Central memory CD8-positive, alpha-beta T cell (primary cell): ENCODE measurements at regions not wholly inside any gene's neighbourhood (a gene's known extent, or its start where the extent isn't known, plus 50 kb on each side); places are given as distances from the start of the nearest gene placed in this dataset.

ENCODE experiments used
- ATAC-seq: fragments of 150-1000 bp; cut with Tn5 transposase; replicated peaks from 2 replicates; pipeline ENCODE4 v1.10.0; 2022; ENCODE audit warnings: mild to moderate bottlenecking, moderate FRiP score, moderate number of reproducible peaks; ENCODE audit not compliant: poor library complexity, severe bottlenecking; ENCODE audit errors: extremely low read depth
- DNase-seq, 2 donors: peaks; one replicate each; pipeline ENCODE4 v3.0.0; 2021; ENCODE audit warnings: low spot score in 2 of 2
- H3K27ac Mint-ChIP-seq: one replicate; pipeline ENCODE4 v1.8.0; 2022; ENCODE audit warnings: low read depth, mild to moderate bottlenecking, moderate library complexity, mixed read lengths
- H3K27me3 Mint-ChIP-seq: one replicate; pipeline ENCODE4 v1.8.0; 2022; ENCODE audit warnings: mixed read lengths
- H3K36me3 Mint-ChIP-seq: one replicate; pipeline ENCODE4 v1.8.0; 2022; ENCODE audit warnings: mild to moderate bottlenecking, moderate library complexity, mixed read lengths; ENCODE audit not compliant: insufficient read depth
- H3K4me1 Mint-ChIP-seq: one replicate; pipeline ENCODE4 v1.8.0; 2022; ENCODE audit warnings: mixed read lengths
- H3K4me3 Mint-ChIP-seq: one replicate; pipeline ENCODE4 v1.8.0; 2022; ENCODE audit warnings: mild to moderate bottlenecking, moderate library complexity, mixed read lengths
- H3K9me3 Mint-ChIP-seq: one replicate; pipeline ENCODE4 v1.8.0; 2022; ENCODE audit warnings: mixed read lengths

GRCh38 chr21:40901691-40902090 is 54.7 kb upstream of the DSCAM start:
- Mint-ChIP-seq H3K4me3 (no peak overlapping the region), H3K27me3 (no peaks in the 10 kb centered on the region)

GRCh38 chr21:40902299-40902698 is 55.3 kb upstream of the DSCAM start:
- Mint-ChIP-seq H3K27ac (no peak overlapping the region), H3K36me3 (no peaks in the 10 kb centered on the region), H3K27me3 (no peaks in the 10 kb centered on the region), H3K4me1 (no peaks in the 10 kb centered on the region), H3K4me3 (no peak overlapping the region), H3K9me3 (peaks cover 11% of the 10 kb centered on the region)
- no peak for ATAC-seq
- DNase-seq, result no peak

More at GRCh38 chr21:40901691-40902090, 54.7 kb upstream of the DSCAM start:
- H3K4me1 Mint-ChIP-seq, result no peaks in the 10 kb centered on the region
- ATAC-seq, result no peak
- DNase-seq, result no peak
- H3K27ac Mint-ChIP-seq, result no peak overlapping the region
- H3K9me3 Mint-ChIP-seq, result peaks cover 16% of the 10 kb centered on the region
- no peaks in the 10 kb centered on the region for H3K36me3 Mint-ChIP-seq

DNA sequence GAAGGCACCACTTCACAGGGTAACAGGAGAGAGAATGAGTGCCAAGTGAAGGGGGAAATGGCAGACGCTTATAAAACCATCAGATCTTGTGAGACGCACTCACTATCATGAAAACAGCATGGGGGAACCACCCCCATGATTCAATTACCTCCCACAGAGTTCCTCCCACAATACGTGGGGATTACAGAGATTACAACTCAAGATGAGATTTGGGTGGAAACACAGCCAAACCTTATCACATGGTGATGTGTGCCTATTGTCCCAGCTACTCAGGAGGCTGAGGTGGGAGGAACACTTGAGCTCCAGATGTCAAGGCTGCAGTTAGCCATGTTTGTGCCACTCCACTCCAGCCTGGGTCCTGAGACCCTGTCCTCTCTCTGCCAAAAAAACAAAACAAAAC is 56.0 kb upstream of the DSCAM start:
- no peak for ATAC-seq
- Mint-ChIP-seq H3K4me3 (no peak overlapping the region), H3K27ac (no peak overlapping the region), H3K36me3 (no peaks in the 10 kb centered on the region), H3K9me3 (peaks cover 11% of the 10 kb centered on the region), H3K27me3 (no peaks in the 10 kb centered on the region), H3K4me1 (no peaks in the 10 kb centered on the region)
- no peak for DNase-seq

- Mint-ChIP-seq H3K27ac (no peak overlapping the region), H3K4me1 (no peaks in the 10 kb centered on the region), H3K36me3 (no peaks in the 10 kb centered on the region), H3K4me3 (no peak overlapping the region), H3K9me3 (peaks cover 11% of the 10 kb centered on the region), H3K27me3 (no peaks in the 10 kb centered on the region)
- ATAC-seq (no peak), DNase-seq (no peak)
These were observed 58.3 kb upstream of the DSCAM start for GRCh38 chr21:40905251-40905650.

- ATAC-seq (no peak), DNase-seq (no peak)
- H3K4me3 Mint-ChIP-seq, result no peak overlapping the region
- no peaks in the 10 kb centered on the region for H3K36me3 Mint-ChIP-seq
- H3K27me3 Mint-ChIP-seq, result peaks cover 9% of the 10 kb centered on the region
- H3K27ac Mint-ChIP-seq, result no peak overlapping the region
- H3K4me1 Mint-ChIP-seq, result no peaks in the 10 kb centered on the region
- peaks cover 21% of the 10 kb centered on the region for H3K9me3 Mint-ChIP-seq
These were observed 65.4 kb upstream of the DSCAM start for GRCh38 chr21:40912375-40912774.

- ATAC-seq (no peak), DNase-seq (no peak)
- Mint-ChIP-seq H3K4me1 (no peaks in the 10 kb centered on the region), H3K27ac (no peak overlapping the region), H3K4me3 (no peak overlapping the region), H3K9me3 (peaks cover 21% of the 10 kb centered on the region), H3K36me3 (no peaks in the 10 kb centered on the region), H3K27me3 (peaks cover 9% of the 10 kb centered on the region)
These were observed 68.2 kb upstream of the DSCAM start for GRCh38 chr21:40915114-40915513.

GRCh38 chr21:40923407-40923806 is 76.4 kb upstream of the DSCAM start:
- H3K36me3 Mint-ChIP-seq, result no peaks in the 10 kb centered on the region
- no peaks in the 10 kb centered on the region for H3K27me3 Mint-ChIP-seq
- DNase-seq (no peak), ATAC-seq (no peak)
- peaks cover 10% of the 10 kb centered on the region for H3K9me3 Mint-ChIP-seq
- H3K4me3 Mint-ChIP-seq, result no peak overlapping the region
- H3K27ac Mint-ChIP-seq, result no peak overlapping the region
- no peaks in the 10 kb centered on the region for H3K4me1 Mint-ChIP-seq

DNA sequence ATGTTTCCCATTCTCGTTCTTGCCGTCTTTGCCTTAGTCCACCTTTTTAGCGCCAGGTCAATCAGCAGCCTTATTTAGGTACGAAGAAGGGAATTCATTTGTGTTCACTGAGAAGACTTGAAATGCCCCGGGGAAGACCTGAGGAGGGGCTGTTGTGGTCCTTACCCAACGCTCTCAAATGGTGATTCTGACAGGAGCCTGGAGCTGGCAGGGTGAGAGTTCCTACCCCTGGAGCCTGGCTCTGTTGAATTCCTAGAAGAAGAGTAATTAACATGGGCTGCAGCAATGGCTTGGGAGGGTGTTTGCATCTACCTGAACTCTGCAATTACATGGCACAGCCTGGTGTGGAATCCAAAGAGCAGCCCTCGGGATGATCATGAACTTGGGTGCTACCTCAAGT is 76.9 kb upstream of the DSCAM start:
- no peak overlapping the region for H3K4me3 Mint-ChIP-seq
- DNase-seq (no peak), ATAC-seq (no peak)
- no peak overlapping the region for H3K27ac Mint-ChIP-seq
- H3K9me3 Mint-ChIP-seq, result peaks cover 6% of the 10 kb centered on the region
- no peaks in the 10 kb centered on the region for H3K27me3 Mint-ChIP-seq
- no peaks in the 10 kb centered on the region for H3K36me3 Mint-ChIP-seq
- no peaks in the 10 kb centered on the region for H3K4me1 Mint-ChIP-seq

GRCh38 chr21:40924641-40925040 is 77.7 kb upstream of the DSCAM start:
- DNase-seq (no peak), ATAC-seq (no peak)
- no peak overlapping the region for H3K4me3 Mint-ChIP-seq
- H3K4me1 Mint-ChIP-seq, result no peaks in the 10 kb centered on the region
- no peak overlapping the region for H3K27ac Mint-ChIP-seq
- H3K27me3 Mint-ChIP-seq, result no peaks in the 10 kb centered on the region
- no peaks in the 10 kb centered on the region for H3K36me3 Mint-ChIP-seq
- peaks cover 11% of the 10 kb centered on the region for H3K9me3 Mint-ChIP-seq

- DNase-seq (no peak), ATAC-seq (no peak)
- peaks cover 19% of the 10 kb centered on the region for H3K9me3 Mint-ChIP-seq
- H3K27ac Mint-ChIP-seq, result no peak overlapping the region
- no peaks in the 10 kb centered on the region for H3K4me1 Mint-ChIP-seq
- H3K27me3 Mint-ChIP-seq, result no peaks in the 10 kb centered on the region
- no peaks in the 10 kb centered on the region for H3K36me3 Mint-ChIP-seq
- no peak overlapping the region for H3K4me3 Mint-ChIP-seq
These were observed 79.3 kb upstream of the DSCAM start for GRCh38 chr21:40926238-40926637.

DNA sequence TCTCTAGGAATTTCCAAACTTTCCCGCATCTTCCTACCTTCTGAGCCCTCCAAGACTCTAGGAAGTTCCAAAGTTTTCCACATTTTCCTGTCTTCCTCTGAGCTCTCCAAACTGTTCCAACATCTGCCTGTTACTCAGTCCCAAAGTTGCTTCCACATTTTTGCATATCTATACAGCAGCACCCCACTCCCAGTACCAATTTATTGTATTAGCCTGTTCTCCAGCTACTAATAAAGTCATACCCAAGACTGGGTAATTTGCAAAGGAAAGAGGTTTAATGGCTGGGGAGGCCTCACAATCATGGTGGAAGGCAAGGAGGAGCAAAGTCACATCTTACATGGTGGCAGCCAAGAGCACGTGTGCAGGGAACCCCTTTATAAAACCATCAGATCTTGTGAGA is 82.9 kb upstream of the DSCAM start:
- ATAC-seq (no peak), DNase-seq (no peak)
- no peaks in the 10 kb centered on the region for H3K36me3 Mint-ChIP-seq
- no peak overlapping the region for H3K4me3 Mint-ChIP-seq
- H3K4me1 Mint-ChIP-seq, result no peaks in the 10 kb centered on the region
- no peak overlapping the region for H3K27ac Mint-ChIP-seq
- H3K9me3 Mint-ChIP-seq, result peaks cover 26% of the 10 kb centered on the region
- H3K27me3 Mint-ChIP-seq, result no peaks in the 10 kb centered on the region

- no peak for DNase-seq
- Mint-ChIP-seq H3K4me1 (no peaks in the 10 kb centered on the region), H3K27ac (no peak overlapping the region), H3K4me3 (no peak overlapping the region), H3K27me3 (no peaks in the 10 kb centered on the region), H3K9me3 (peaks cover 26% of the 10 kb centered on the region), H3K36me3 (no peaks in the 10 kb centered on the region)
- ATAC-seq, result no peak
These were observed 84.2 kb upstream of the DSCAM start for GRCh38 chr21:40931197-40931596.

GRCh38 chr21:40936178-40936577 is 89.2 kb upstream of the DSCAM start:
- H3K9me3 Mint-ChIP-seq, result peaks cover 15% of the 10 kb centered on the region
- H3K27me3 Mint-ChIP-seq, result no peaks in the 10 kb centered on the region
- no peak overlapping the region for H3K27ac Mint-ChIP-seq
- H3K36me3 Mint-ChIP-seq, result no peaks in the 10 kb centered on the region
- ATAC-seq, result no peak
- DNase-seq, result no peak
- no peak overlapping the region for H3K4me3 Mint-ChIP-seq
- H3K4me1 Mint-ChIP-seq, result no peaks in the 10 kb centered on the region

- ATAC-seq, result no peak
- H3K27ac Mint-ChIP-seq, result no peak overlapping the region
- peaks cover 9% of the 10 kb centered on the region for H3K9me3 Mint-ChIP-seq
- no peak overlapping the region for H3K4me3 Mint-ChIP-seq
- no peak for DNase-seq
- H3K27me3 Mint-ChIP-seq, result no peaks in the 10 kb centered on the region
- no peaks in the 10 kb centered on the region for H3K36me3 Mint-ChIP-seq
- H3K4me1 Mint-ChIP-seq, result no peaks in the 10 kb centered on the region
These were observed 89.9 kb upstream of the DSCAM start for GRCh38 chr21:40936771-40937261.
